ENCODE measurements at regions not wholly inside any gene's neighbourhood (a gene's known extent, or its start where the extent isn't known, plus 50 kb on each side); places are given as distances from the start of the nearest gene placed in this dataset.

DNA sequence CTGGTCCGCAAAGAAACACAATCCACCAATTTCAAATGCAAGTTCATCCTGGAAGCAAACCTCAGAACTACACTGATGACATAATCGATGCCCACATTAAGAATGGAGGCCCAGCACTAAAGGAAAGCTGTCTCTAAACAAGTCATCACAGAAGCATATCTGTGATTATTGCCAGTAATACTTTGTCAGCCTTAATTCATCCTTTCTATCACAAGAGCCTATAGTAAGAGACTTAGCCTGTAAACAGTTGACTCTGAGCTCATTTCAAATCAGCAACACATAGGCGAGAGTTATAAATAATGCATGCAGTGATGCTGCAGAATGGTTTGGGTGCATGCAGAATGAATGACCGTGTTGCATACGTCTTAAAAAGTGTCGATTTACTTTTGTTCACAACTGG lies 105.9 kb upstream of the ZFP42 start:
- H3K4me1 ChIP-seq (ENCODE audit: insufficient read depth, low read length) = no peaks in the 10 kb centered on the region
- H2AFZ ChIP-seq (ENCODE audit: low read length) = no peak overlapping the region
- no peak overlapping the region for H3K9ac ChIP-seq (ENCODE audit: insufficient read depth, low read depth, low read length)
- FAIRE-seq (no peak), DNase-seq (ENCODE audit: low spot score) (no peak), ATAC-seq (no peak)
- H3K27me3 ChIP-seq (ENCODE audit: control insufficient read depth in 1 of 2, insufficient read depth in 2 of 2, low read length in 2 of 2) = no peaks in the 10 kb centered on the region
- 14% methylated on average over 6 of the region's 6 CpGs for WGBS (ENCODE audit: low lambda C conversion rate)
- no peaks in the 10 kb centered on the region for H3K79me2 ChIP-seq (ENCODE audit: insufficient read depth, low read length)
- no peak for TF ChIP-seq ZNF124 (CRISPR knock-in tag; IDR thresholded peaks at IDR 0.05)
- no peak for TF ChIP-seq NFYC (CRISPR knock-in tag; IDR thresholded peaks at IDR 0.05)
- TF ChIP-seq SRSF1 (optimal IDR thresholded peaks at IDR 0.05; ENCODE audit: low read depth, low read length) = no peak
- no peak for TF ChIP-seq ZNF724P (CRISPR knock-in tag; IDR thresholded peaks at IDR 0.05; ENCODE audit: borderline replicate concordance)
- no peak for TF ChIP-seq ZNF280D (CRISPR knock-in tag; IDR thresholded peaks at IDR 0.05)
- no peak for TF ChIP-seq ZBTB46 (CRISPR knock-in tag; IDR thresholded peaks at IDR 0.05; ENCODE audit: borderline replicate concordance)
- TF ChIP-seq ZBTB3 (CRISPR knock-in tag; IDR thresholded peaks at IDR 0.05; ENCODE audit: borderline replicate concordance, low read depth) = no peak
- no peak for TF ChIP-seq ZSCAN12 (CRISPR knock-in tag; IDR thresholded peaks at IDR 0.05)
- TF ChIP-seq SMAD3 (CRISPR knock-in tag; IDR thresholded peaks at IDR 0.05) = no peak
- TF ChIP-seq POLR2AphosphoS5 (IDR thresholded peaks at IDR 0.05; ENCODE audit: low read depth, low read length) = no peak
- H4K20me1 ChIP-seq (ENCODE audit: insufficient read depth, low read length) = no peaks in the 10 kb centered on the region
- H3K4me3 ChIP-seq (replicated peaks in 1 of 3; ENCODE audit: insufficient read depth in 1 of 3, low read depth in 2 of 3, low read length in 3 of 3) = no peak overlapping the region
- intact Hi-C loops (cut with micrococcal nuclease; ENCODE audit: unreplicated experiment) = no loop called here
- no peak overlapping the region for H3K4me2 ChIP-seq (ENCODE audit: low read depth, low read length)
- POLR2A ChIA-PET = no interaction called here
- H3K27ac ChIP-seq (ENCODE audit: extremely low read length, insufficient read depth, low read length) = no peak overlapping the region
- H3K9me3 ChIP-seq (ENCODE audit: low read length) = no peaks in the 10 kb centered on the region
- no peaks in the 10 kb centered on the region for H3K36me3 ChIP-seq (replicated peaks in 1 of 2; ENCODE audit: control insufficient read depth in 1 of 2, insufficient read depth in 2 of 2, low read length in 2 of 2)
- BruUV-seq (replicated peaks) = no TSS peak
- CTCF ChIA-PET (ENCODE audit: low intra/inter-chr PET ratio, low total read pairs) = no interaction called here
- in situ Hi-C loops (cut with HindIII; ENCODE audit: extremely low pct_ligation_motif_present, low pct_unique_long_range_greater_than_20kb) = no loop called here
